HG02884 (cell line): ENCODE measurements at regions not wholly inside any gene's neighbourhood (a gene's known extent, or its start where the extent isn't known, plus 50 kb on each side); places are given as distances from the start of the nearest gene placed in this dataset.

Experiments
- ATAC-seq: cut with Tn5 transposase; IDR thresholded peaks from one replicate; pipeline ENCODE4 v1.9.1; 2021; ENCODE audit warnings: mild to moderate bottlenecking, moderate library complexity; ENCODE audit not compliant: unreplicated experiment

GRCh38 chr21:32216293-32216692 lies 62.6 kb downstream of the MIS18A start:
- no peak for ATAC-seq

GRCh38 chr21:32215306-32215685 lies 63.6 kb downstream of the MIS18A start:
- no peak for ATAC-seq

- no peak for ATAC-seq
These were observed 64.1 kb downstream of the MIS18A start for GRCh38 chr21:32214654-32215305.

- ATAC-seq = no peak
These were observed 66.7 kb downstream of the MIS18A start for GRCh38 chr21:32212116-32212515.

GRCh38 chr21:32211306-32211705 lies 67.5 kb downstream of the MIS18A start:
- no peak for ATAC-seq

DNA sequence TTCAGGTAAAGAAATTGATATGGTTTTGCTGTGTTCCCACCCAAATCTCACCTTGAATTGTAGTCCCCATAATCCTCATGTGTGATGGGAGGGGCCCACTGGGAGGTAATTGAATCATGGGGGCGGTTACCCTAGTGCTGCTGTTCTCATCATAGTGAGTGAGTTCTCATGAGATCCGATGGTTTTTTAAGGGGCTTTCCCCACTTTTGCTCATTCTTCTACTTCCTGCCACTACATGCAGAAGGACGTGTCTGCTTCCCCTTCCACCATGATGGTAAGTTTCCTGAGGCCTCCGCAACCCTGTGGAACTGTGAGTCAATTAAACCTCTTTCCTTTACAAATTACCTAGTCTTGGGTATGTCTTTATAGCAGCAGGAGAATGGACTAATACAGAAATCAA lies 69.3 kb downstream of the MIS18A start:
- ATAC-seq = no peak

GRCh38 chr21:32207406-32207716 lies 71.5 kb downstream of the MIS18A start:
- no peak for ATAC-seq

DNA sequence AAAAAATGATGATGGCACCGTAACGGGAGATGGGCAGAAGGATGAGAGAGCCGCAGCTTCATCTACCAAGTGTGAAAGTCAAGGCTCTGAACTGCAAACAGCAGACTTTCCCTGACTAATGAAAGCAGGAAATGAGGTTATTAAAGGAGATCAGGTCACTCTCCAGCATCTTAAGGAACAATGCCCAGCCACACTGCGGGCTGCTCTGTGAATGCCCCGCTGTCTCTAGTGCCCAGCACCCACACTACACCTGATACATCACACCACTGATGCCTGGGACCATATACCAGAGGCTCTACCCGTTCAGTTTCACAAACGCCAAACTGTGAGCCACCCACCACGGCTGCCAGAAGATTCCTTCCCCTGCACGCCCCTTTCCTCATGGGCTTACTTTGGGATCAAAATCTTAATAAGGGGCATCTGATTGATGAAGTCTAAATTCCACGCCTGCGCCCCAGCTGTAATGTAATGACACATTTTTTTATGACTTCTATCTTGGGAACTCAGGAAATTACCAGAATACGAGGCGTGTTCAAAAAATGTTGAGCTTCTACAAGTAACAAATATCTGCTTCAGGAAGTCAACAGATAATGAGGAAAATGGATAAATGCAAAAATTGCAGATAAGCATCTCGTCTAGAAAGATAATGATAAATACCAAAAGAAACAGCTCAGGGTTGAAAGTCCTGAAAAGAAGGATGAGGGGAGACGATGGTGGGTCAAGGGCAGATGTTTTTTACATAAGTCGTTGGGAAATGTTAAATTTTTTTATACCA lies 72.0 kb downstream of the MIS18A start:
- ATAC-seq = no peak

- no peak for ATAC-seq
These were observed 74.9 kb downstream of the MIS18A start for GRCh38 chr21:32203877-32204480.

- no peak for ATAC-seq
These were observed 78.8 kb downstream of the MIS18A start for GRCh38 chr21:32200029-32200428.

- no peak for ATAC-seq
These were observed 80.5 kb downstream of the MIS18A start for GRCh38 chr21:32198384-32198783.

GRCh38 chr21:32197896-32198295 lies 81.0 kb downstream of the MIS18A start:
- ATAC-seq = no peak

GRCh38 chr21:32196001-32196400 lies 82.8 kb downstream of the MIS18A start:
- ATAC-seq = no peak

GRCh38 chr21:32193098-32193465 lies 85.8 kb downstream of the MIS18A start:
- ATAC-seq = no peak

DNA sequence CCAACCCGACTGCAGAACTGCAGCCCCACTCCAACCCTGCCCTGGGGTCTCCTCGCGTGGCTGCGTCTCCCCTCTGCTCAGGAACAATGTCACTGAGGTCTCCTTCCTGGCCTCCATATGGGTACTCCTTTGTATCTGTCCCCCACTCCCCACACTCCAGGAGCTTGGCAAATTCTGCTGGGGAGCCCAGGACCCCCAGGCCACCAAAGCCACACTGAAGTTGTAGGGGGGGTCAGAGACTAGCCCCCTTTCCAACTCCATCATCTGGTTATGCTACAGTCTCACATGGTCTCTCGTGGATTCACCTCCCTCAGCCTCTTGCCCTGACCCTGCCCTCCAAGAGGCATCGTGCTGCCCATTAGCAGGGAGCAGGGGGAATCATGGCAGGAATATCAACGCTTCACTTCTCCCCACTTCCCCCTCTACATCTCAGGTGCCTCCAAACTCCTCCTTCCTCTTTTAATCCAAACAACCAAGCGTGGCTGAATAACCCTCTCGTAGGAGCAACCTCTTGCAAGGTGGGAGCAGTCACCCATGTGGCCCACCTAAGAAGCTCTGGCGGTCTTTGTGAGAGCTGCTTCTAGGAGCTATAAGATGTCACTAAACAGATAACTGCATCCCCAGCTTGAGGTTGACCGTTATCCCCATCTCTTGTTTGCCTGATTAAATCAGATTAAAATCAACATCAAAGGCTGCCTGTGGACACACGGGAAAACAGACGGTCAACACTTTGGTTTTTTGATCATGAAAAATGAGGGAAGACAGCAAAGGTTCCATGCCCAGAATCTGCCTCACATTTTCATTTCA lies 86.4 kb downstream of the MIS18A start:
- no peak for ATAC-seq

DNA sequence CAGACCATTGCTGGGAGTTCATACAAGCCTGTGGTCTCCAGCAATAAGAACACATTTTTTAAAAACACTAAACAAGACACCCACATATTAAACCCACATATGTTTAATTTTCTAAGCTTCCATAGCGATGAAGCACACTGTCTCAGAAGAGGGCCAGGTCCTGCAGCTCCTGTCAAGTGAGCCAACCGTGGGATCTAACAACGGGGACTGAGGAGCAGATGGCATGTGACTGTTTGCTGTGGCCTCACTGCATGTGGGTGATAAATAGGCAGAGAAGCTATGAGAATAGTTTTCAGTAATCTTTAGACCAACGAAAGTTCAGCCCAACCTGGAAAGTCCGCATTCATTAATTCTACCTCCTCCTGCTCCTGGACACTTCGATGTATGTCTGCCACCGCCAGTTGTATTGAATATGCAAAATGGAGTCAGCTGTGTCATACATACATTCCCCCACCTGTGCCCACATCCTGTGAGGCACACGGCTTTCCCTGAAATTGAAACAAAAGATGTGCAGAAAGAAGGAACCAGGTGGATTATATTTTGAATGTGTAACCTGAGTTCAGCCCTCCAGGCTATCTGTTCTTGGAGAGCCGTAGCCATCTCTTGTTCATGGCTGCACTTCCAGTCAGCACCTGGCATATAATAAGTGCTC lies 88.2 kb downstream of the MIS18A start:
- no peak for ATAC-seq

GRCh38 chr21:32189688-32190483 lies 89.0 kb downstream of the MIS18A start:
- no peak for ATAC-seq

DNA sequence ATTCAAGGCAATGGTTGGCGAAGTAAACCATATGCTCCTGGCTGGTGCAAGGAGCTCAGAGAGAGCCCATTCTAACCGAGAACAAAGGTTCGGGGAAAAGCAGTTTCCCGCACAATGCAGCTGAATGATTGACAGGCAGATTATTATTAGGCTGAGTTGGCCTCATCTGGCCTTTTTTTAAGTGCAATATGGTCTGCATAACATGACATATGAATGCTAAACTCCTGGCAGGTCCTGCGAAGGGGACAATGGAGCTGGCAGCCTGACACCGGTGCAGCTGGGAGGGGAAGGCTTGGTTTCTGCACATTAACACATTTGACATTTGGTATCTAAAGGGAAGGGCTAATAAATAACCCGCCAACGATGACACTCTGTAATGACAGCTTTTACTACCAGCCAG lies 92.0 kb downstream of the MIS18A start:
- ATAC-seq = no peak

GRCh38 chr21:32185726-32186125 lies 93.1 kb downstream of the MIS18A start:
- ATAC-seq = no peak

DNA sequence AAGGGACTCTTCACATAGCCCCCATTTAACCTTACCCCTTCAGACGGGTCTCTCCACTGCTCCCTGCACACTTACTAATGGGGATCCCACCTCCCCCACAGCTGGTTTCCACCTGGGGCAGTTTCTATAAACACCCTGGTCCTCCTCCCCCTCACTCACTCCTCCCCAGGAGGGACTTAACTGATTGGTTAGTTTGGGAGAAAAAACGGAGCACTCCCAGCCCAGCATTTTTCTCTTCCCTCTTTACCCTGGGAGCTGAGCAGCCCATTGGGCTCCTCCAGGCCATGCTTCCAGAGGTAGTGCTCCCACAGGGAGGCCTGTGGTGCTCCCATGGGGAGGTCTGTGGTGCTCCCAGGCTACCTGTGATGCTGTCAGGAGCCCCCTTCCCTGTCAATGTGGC lies 93.7 kb downstream of the MIS18A start:
- ATAC-seq = no peak
